ENCODE measurements at regions not wholly inside any gene's neighbourhood (a gene's known extent, or its start where the extent isn't known, plus 50 kb on each side); places are given as distances from the start of the nearest gene placed in this dataset.

DNA sequence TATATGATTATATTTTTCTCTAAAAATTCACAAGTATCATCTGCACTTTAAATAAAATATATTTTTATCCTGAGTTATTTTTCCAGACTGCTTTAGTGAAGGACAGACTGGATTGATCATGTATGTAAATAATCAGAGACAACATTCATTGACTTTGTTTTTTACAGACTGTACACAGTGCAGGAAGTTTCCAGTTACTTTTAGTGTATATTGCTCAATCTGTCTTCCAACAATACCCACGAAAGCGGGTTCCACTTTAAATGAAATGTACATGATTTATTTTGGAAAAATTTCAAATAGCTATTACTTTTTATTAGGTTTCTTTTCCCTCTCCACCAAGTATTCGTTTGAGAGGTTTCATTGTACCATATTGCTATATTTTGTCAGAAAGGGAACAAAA is 497.0 kb downstream of the FSCB start:
- H3K36me3 ChIP-seq (ENCODE audit: insufficient read depth): no peaks in the 10 kb centered on the region
- H3K79me2 ChIP-seq (replicated peaks; ENCODE audit: insufficient read depth): no peaks in the 10 kb centered on the region
- H3K36me3 Mint-ChIP-seq (ENCODE audit: low read depth): no peaks in the 10 kb centered on the region
- no peaks in the 10 kb centered on the region for H3K9me3 Mint-ChIP-seq
- H3K4me2 ChIP-seq: no peak overlapping the region
- H3K27me3 Mint-ChIP-seq (ENCODE audit: insufficient read depth, low read depth, poor library complexity): no peaks in the 10 kb centered on the region
- ATAC-seq (no peak), DNase-seq (ENCODE audit: low spot score) (no peak)
- no peak overlapping the region for H3K4me3 Mint-ChIP-seq
- TF ChIP-seq STAT1 (IDR thresholded peaks at IDR 0.05; ENCODE audit: unreplicated experiment) (no peak), JUNB (IDR thresholded peaks at IDR 0.05; ENCODE audit: unreplicated experiment) (no peak), ZNF114 (CRISPR knock-in tag; IDR thresholded peaks at IDR 0.05) (no peak), NANOG (IDR thresholded peaks at IDR 0.05; ENCODE audit: borderline replicate concordance) (no peak), EZH2 (IDR thresholded peaks at IDR 0.05; ENCODE audit: low read depth, unreplicated experiment) (no peak), ZNF462 (CRISPR knock-in tag; IDR thresholded peaks at IDR 0.05) (no peak), POLR2AphosphoS5 (IDR thresholded peaks at IDR 0.05; ENCODE audit: low read depth) (no peak), EZH2phosphoT487 (IDR thresholded peaks at IDR 0.05; ENCODE audit: unreplicated experiment) (no peak), CREB1 (CRISPR knock-in tag; IDR thresholded peaks at IDR 0.05; ENCODE audit: low read depth) (no peak), ZNF331 (CRISPR knock-in tag; IDR thresholded peaks at IDR 0.05; ENCODE audit: low read depth) (no peak)
- TF ChIP-seq, protein P1, sequence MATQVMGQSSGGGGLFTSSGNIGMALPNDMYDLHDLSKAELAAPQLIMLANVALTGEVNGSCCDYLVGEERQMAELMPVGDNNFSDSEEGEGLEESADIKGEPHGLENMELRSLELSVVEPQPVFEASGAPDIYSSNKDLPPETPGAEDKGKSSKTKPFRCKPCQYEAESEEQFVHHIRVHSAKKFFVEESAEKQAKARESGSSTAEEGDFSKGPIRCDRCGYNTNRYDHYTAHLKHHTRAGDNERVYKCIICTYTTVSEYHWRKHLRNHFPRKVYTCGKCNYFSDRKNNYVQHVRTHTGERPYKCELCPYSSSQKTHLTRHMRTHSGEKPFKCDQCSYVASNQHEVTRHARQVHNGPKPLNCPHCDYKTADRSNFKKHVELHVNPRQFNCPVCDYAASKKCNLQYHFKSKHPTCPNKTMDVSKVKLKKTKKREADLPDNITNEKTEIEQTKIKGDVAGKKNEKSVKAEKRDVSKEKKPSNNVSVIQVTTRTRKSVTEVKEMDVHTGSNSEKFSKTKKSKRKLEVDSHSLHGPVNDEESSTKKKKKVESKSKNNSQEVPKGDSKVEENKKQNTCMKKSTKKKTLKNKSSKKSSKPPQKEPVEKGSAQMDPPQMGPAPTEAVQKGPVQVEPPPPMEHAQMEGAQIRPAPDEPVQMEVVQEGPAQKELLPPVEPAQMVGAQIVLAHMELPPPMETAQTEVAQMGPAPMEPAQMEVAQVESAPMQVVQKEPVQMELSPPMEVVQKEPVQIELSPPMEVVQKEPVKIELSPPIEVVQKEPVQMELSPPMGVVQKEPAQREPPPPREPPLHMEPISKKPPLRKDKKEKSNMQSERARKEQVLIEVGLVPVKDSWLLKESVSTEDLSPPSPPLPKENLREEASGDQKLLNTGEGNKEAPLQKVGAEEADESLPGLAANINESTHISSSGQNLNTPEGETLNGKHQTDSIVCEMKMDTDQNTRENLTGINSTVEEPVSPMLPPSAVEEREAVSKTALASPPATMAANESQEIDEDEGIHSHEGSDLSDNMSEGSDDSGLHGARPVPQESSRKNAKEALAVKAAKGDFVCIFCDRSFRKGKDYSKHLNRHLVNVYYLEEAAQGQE (IDR thresholded peaks at IDR 0.05; ENCODE audit: unreplicated experiment): no peak
- TF ChIP-seq, protein P2, sequence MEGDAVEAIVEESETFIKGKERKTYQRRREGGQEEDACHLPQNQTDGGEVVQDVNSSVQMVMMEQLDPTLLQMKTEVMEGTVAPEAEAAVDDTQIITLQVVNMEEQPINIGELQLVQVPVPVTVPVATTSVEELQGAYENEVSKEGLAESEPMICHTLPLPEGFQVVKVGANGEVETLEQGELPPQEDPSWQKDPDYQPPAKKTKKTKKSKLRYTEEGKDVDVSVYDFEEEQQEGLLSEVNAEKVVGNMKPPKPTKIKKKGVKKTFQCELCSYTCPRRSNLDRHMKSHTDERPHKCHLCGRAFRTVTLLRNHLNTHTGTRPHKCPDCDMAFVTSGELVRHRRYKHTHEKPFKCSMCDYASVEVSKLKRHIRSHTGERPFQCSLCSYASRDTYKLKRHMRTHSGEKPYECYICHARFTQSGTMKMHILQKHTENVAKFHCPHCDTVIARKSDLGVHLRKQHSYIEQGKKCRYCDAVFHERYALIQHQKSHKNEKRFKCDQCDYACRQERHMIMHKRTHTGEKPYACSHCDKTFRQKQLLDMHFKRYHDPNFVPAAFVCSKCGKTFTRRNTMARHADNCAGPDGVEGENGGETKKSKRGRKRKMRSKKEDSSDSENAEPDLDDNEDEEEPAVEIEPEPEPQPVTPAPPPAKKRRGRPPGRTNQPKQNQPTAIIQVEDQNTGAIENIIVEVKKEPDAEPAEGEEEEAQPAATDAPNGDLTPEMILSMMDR (conservative IDR thresholded peaks at IDR 0.05; ENCODE audit: low read depth in 2 of 2): no peak
- TF ChIP-seq, protein P3, sequence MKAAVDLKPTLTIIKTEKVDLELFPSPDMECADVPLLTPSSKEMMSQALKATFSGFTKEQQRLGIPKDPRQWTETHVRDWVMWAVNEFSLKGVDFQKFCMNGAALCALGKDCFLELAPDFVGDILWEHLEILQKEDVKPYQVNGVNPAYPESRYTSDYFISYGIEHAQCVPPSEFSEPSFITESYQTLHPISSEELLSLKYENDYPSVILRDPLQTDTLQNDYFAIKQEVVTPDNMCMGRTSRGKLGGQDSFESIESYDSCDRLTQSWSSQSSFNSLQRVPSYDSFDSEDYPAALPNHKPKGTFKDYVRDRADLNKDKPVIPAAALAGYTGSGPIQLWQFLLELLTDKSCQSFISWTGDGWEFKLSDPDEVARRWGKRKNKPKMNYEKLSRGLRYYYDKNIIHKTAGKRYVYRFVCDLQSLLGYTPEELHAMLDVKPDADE (IDR thresholded peaks at IDR 0.05): no peak
- no peaks in the 10 kb centered on the region for H3K9me2 ChIP-seq (ENCODE audit: insufficient read depth)
- no peak overlapping the region for H3K27ac ChIP-seq (ENCODE audit: low read depth)
- H2AFZ ChIP-seq: no peak overlapping the region
- H3K4me3 ChIP-seq: no peak overlapping the region
- H3K27ac Mint-ChIP-seq: no peak overlapping the region
- H3K27me3 ChIP-seq (ENCODE audit: insufficient read depth): no peaks in the 10 kb centered on the region
- H3F3A ChIP-seq (replicated peaks; ENCODE audit: low read depth): no peaks in the 10 kb centered on the region
- no peaks in the 10 kb centered on the region for H3K4me1 ChIP-seq (ENCODE audit: insufficient read depth)
- no peaks in the 10 kb centered on the region for H4K20me1 ChIP-seq (replicated peaks; ENCODE audit: insufficient read depth)
- H3K4me1 Mint-ChIP-seq: no peaks in the 10 kb centered on the region

Data from GM23338 (cell line).